WTC11 (cell line): ENCODE measurements at regions not wholly inside any gene's neighbourhood (a gene's known extent, or its start where the extent isn't known, plus 50 kb on each side); places are given as distances from the start of the nearest gene placed in this dataset.
"Not testable (repeated sequence)": the region's sequence is repeated elsewhere in the genome, so short reads cannot be mapped to it uniquely, and the experiment has no call there.

ENCODE experiments used
- ATAC-seq: fragments of 200-7000 bp; cut with Tn5 transposase; 2 replicates; pipeline ENCODE4 v1.10.0; 2021; ENCODE audit warnings: mild to moderate bottlenecking, moderate library complexity
- CTCF ChIA-PET: fragments of 300-600 bp; sonication (Branson Sonifier 250); formaldehyde crosslinking; loops from one replicate; lab custom pipeline; 2021; ENCODE audit warnings: antibody characterized with exemption; lab: Charles Lee
- POLR2A ChIA-PET: fragments of 350-600 bp; sonication (Branson Sonifier 250); formaldehyde crosslinking; loops from one replicate; lab custom pipeline; 2021; ENCODE audit warnings: antibody characterized with exemption; lab: Charles Lee
- DNase-seq: peaks from one replicate; pipeline ENCODE4 v3.0.0; 2021; ENCODE audit warnings: low spot score
- H3K27ac Mint-ChIP-seq: 2 replicates; pipeline ENCODE4 v1.8.0; 2021; ENCODE audit warnings: mixed read lengths
- H3K27me3 Mint-ChIP-seq: 2 replicates; pipeline ENCODE4 v1.8.0; 2021; ENCODE audit warnings: low read depth, mild to moderate bottlenecking, moderate library complexity, mixed read lengths
- H3K36me3 Mint-ChIP-seq: 2 replicates; pipeline ENCODE4 v1.8.0; 2021; ENCODE audit warnings: mixed read lengths
- H3K4me1 Mint-ChIP-seq: 2 replicates; pipeline ENCODE4 v1.8.0; 2022; ENCODE audit warnings: mixed read lengths
- H3K4me3 Mint-ChIP-seq: 2 replicates; pipeline ENCODE4 v1.8.0; 2021; ENCODE audit warnings: mild to moderate bottlenecking, moderate library complexity, mixed read lengths
- H3K9me3 Mint-ChIP-seq: 2 replicates; pipeline ENCODE4 v1.8.0; 2021; ENCODE audit warnings: mixed read lengths
- AFF4 ChIP-seq: sonication (generic); formaldehyde crosslinking; IDR thresholded peaks from 2 replicates; pipeline ENCODE4 v1.8.1; 2023; ENCODE audit warnings: mild to moderate bottlenecking, missing genetic modification reagents, borderline replicate concordance
- EMX1 ChIP-seq: fragments of 250-450 bp; sonication (Bioruptor Pico); IDR thresholded peaks from 2 replicates; pipeline ENCODE4 v1.8.0; 2021; ENCODE audit warnings: mild to moderate bottlenecking
- FOXK1 ChIP-seq: sonication (generic); formaldehyde crosslinking; IDR thresholded peaks from 2 replicates; pipeline ENCODE4 v1.8.0; 2022; ENCODE audit warnings: mild to moderate bottlenecking, moderate library complexity, missing genetic modification reagents
- FOXP1 ChIP-seq: sonication (generic); formaldehyde crosslinking; IDR thresholded peaks from 2 replicates; pipeline ENCODE4 v1.8.0; 2022; ENCODE audit warnings: missing genetic modification reagents, mild to moderate bottlenecking, moderate library complexity, borderline replicate concordance
- OVOL2 ChIP-seq: fragments of 250-450 bp; sonication (Bioruptor Pico); IDR thresholded peaks from 2 replicates; pipeline ENCODE4 v1.9.0; 2021; ENCODE audit warnings: mild to moderate bottlenecking, borderline replicate concordance
- PRRX2 ChIP-seq: fragments of 250-450 bp; sonication (Bioruptor Pico); IDR thresholded peaks from 2 replicates; pipeline ENCODE4 v1.8.0; 2021; ENCODE audit warnings: mild to moderate bottlenecking
- RELA ChIP-seq: sonication (generic); formaldehyde crosslinking; IDR thresholded peaks from 2 replicates; pipeline ENCODE4 v1.8.1; 2022; ENCODE audit warnings: missing genetic modification reagents, mild to moderate bottlenecking, borderline replicate concordance
- SP1 ChIP-seq: sonication (generic); formaldehyde crosslinking; conservative IDR thresholded peaks from 2 replicates; pipeline ENCODE4 v1.8.1; 2022; ENCODE audit warnings: missing genetic modification reagents
- TCF7 ChIP-seq: sonication (generic); formaldehyde crosslinking; IDR thresholded peaks from 2 replicates; pipeline ENCODE4 v1.8.0; 2022; ENCODE audit warnings: mild to moderate bottlenecking, low read depth, missing genetic modification reagents, moderate library complexity
- ZMAT4 ChIP-seq: fragments of 250-450 bp; sonication (Bioruptor Pico); IDR thresholded peaks from 2 replicates; pipeline ENCODE4 v1.9.0; 2021; ENCODE audit warnings: mild to moderate bottlenecking
- ZNF219 ChIP-seq: sonication (generic); formaldehyde crosslinking; IDR thresholded peaks from 2 replicates; pipeline ENCODE4 v1.8.0; 2023; ENCODE audit warnings: missing genetic modification reagents, mild to moderate bottlenecking, borderline replicate concordance
- ZNF317 ChIP-seq: sonication (generic); formaldehyde crosslinking; IDR thresholded peaks from 2 replicates; pipeline ENCODE4 v1.8.1; 2023; ENCODE audit warnings: low read depth, mild to moderate bottlenecking, moderate library complexity, missing genetic modification reagents, borderline replicate concordance
- ZNF671 ChIP-seq: fragments of 250-450 bp; sonication (Bioruptor Pico); IDR thresholded peaks from 2 replicates; pipeline ENCODE4 v1.8.0; 2021; ENCODE audit warnings: mild to moderate bottlenecking
- TF ChIP-seq, protein P1 (sequence below): fragments of 250-450 bp; sonication (Bioruptor Pico); IDR thresholded peaks from 2 replicates; pipeline ENCODE4 v1.8.0; 2021; ENCODE audit warnings: mild to moderate bottlenecking
- TF ChIP-seq, protein P2 (sequence below): sonication (generic); formaldehyde crosslinking; IDR thresholded peaks from 2 replicates; pipeline ENCODE4 v1.8.0; 2022; ENCODE audit warnings: missing genetic modification reagents
- TF ChIP-seq, protein P3 (sequence below): fragments of 250-450 bp; sonication (Bioruptor Pico); conservative IDR thresholded peaks from 2 replicates; pipeline ENCODE4 v1.9.0; 2021; ENCODE audit warnings: mild to moderate bottlenecking
- TF ChIP-seq, protein P4 (sequence below): sonication (generic); formaldehyde crosslinking; IDR thresholded peaks from 2 replicates; pipeline ENCODE4 v1.8.1; 2022; ENCODE audit warnings: mild to moderate bottlenecking, moderate library complexity, missing genetic modification reagents

GRCh38 chr13:44730099-44730498 lies 154.0 kb upstream of the TSC22D1 start:
- Mint-ChIP-seq H3K4me1 (peaks cover 11% of the 10 kb centered on the region), H3K27ac (no peak overlapping the region), H3K4me3 (no peak overlapping the region), H3K9me3 (peaks cover 4% of the 10 kb centered on the region; the same call in 1 of the 2 replicates), H3K36me3 (no peaks in the 10 kb centered on the region), H3K27me3 (no peaks in the 10 kb centered on the region)
- CTCF ChIA-PET, result no interaction called here
- no peak for TF ChIP-seq AFF4 (CRISPR knock-in tag)
- TF ChIP-seq SP1 (CRISPR knock-in tag), result no peak
- TF ChIP-seq TCF7 (CRISPR knock-in tag), result no peak
- TF ChIP-seq, protein P1, sequence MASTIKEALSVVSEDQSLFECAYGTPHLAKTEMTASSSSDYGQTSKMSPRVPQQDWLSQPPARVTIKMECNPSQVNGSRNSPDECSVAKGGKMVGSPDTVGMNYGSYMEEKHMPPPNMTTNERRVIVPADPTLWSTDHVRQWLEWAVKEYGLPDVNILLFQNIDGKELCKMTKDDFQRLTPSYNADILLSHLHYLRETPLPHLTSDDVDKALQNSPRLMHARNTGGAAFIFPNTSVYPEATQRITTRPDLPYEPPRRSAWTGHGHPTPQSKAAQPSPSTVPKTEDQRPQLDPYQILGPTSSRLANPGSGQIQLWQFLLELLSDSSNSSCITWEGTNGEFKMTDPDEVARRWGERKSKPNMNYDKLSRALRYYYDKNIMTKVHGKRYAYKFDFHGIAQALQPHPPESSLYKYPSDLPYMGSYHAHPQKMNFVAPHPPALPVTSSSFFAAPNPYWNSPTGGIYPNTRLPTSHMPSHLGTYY (CRISPR knock-in tag), result no peak
- TF ChIP-seq ZNF671 (CRISPR knock-in tag), result no peak
- no peak for TF ChIP-seq ZNF219 (CRISPR knock-in tag)
- TF ChIP-seq FOXP1 (CRISPR knock-in tag), result no peak
- TF ChIP-seq ZNF317 (CRISPR knock-in tag), result no peak
- TF ChIP-seq, protein P2, sequence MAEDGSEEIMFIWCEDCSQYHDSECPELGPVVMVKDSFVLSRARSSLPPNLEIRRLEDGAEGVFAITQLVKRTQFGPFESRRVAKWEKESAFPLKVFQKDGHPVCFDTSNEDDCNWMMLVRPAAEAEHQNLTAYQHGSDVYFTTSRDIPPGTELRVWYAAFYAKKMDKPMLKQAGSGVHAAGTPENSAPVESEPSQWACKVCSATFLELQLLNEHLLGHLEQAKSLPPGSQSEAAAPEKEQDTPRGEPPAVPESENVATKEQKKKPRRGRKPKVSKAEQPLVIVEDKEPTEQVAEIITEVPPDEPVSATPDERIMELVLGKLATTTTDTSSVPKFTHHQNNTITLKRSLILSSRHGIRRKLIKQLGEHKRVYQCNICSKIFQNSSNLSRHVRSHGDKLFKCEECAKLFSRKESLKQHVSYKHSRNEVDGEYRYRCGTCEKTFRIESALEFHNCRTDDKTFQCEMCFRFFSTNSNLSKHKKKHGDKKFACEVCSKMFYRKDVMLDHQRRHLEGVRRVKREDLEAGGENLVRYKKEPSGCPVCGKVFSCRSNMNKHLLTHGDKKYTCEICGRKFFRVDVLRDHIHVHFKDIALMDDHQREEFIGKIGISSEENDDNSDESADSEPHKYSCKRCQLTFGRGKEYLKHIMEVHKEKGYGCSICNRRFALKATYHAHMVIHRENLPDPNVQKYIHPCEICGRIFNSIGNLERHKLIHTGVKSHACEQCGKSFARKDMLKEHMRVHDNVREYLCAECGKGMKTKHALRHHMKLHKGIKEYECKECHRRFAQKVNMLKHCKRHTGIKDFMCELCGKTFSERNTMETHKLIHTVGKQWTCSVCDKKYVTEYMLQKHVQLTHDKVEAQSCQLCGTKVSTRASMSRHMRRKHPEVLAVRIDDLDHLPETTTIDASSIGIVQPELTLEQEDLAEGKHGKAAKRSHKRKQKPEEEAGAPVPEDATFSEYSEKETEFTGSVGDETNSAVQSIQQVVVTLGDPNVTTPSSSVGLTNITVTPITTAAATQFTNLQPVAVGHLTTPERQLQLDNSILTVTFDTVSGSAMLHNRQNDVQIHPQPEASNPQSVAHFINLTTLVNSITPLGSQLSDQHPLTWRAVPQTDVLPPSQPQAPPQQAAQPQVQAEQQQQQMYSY, result no peak
- TF ChIP-seq OVOL2 (CRISPR knock-in tag), result no peak
- no peak for TF ChIP-seq FOXK1 (CRISPR knock-in tag)
- DNase-seq (no peak), ATAC-seq (no peak)
- POLR2A ChIA-PET, result no interaction called here

DNA sequence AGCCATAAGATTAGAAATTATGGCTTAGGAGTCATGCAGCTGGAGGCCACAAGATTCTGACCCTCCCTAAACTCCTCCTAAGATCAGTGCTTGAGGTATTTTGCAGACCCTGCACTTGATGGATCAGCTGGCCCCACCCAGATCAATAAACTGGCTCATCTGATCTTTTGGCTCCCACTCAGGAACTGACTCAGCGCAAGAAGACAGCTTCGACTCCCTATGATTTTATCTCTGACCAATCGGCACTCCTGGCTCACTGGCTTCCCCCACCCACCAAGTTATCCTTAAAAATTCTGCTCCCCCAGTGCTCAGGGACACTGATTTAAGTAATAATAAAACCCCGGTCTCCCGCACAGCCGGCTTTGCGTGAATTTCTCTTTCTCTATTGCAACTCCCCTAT lies 151.5 kb upstream of the TSC22D1 start:
- H3K27ac Mint-ChIP-seq, ATAC-seq, POLR2A ChIA-PET, H3K4me3 Mint-ChIP-seq, H3K36me3 Mint-ChIP-seq, H3K27me3 Mint-ChIP-seq, H3K9me3 Mint-ChIP-seq, DNase-seq: not testable (repeated sequence)
- H3K4me1 Mint-ChIP-seq, result peaks cover 11% of the 10 kb centered on the region
- CTCF ChIA-PET, result interaction anchor here (0.6 kb wide), 1 partner anchor 131 kb away, joined by 4 read pairs; no protein-coding TSS in a partner anchor

- H3K27me3 Mint-ChIP-seq, result no peaks in the 10 kb centered on the region
- no peak overlapping the region for H3K27ac Mint-ChIP-seq
- no peak for DNase-seq
- ChIA-PET CTCF (interaction anchor here (1.3 kb wide), 1 partner anchor 92 kb away, joined by 3 read pairs; no protein-coding TSS in a partner anchor), POLR2A (no interaction called here)
- no peak overlapping the region for H3K4me3 Mint-ChIP-seq
- H3K9me3 Mint-ChIP-seq, result peaks cover 7% of the 10 kb centered on the region; the same call in 1 of the 2 replicates
- peaks cover 11% of the 10 kb centered on the region for H3K4me1 Mint-ChIP-seq
- no peak for ATAC-seq
- no peaks in the 10 kb centered on the region for H3K36me3 Mint-ChIP-seq
- TF ChIP-seq, protein P3, sequence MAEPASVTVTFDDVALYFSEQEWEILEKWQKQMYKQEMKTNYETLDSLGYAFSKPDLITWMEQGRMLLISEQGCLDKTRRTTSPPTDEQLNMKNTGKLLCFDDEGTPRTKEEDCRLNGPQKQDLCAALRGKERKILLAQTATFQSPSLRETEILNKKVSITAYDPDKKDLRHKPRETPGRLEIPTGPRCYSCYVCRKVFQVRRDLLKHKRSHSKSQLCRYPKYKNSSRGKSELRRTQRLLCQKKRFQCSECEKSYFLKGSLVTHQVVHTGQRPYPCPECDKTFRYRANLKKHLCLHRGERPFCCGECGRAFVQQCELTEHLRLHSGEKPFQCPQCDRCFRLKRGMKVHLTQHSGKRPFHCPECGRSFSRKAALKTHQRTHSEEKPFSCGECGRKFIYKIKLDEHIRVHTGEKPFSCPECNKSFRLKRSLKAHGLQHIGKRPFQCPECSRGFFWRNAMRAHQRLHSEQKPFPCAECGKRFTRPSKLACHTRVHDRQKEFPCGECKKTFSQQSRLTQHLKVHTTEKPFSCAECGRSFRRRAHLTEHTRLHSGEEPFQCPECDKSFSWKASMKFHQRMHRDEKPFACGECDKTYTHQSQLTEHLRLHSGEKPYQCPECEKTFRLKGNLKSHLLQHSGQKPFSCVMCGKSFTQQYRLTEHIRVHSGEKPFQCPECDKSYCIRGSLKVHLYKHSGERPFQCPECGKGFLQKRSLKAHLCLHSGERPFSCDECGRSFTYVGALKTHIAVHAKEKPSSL (CRISPR knock-in tag), result no peak
- TF ChIP-seq PRRX2 (CRISPR knock-in tag) (no peak), ZMAT4 (CRISPR knock-in tag) (no peak), EMX1 (CRISPR knock-in tag) (no peak), RELA (no peak)
- TF ChIP-seq, protein P4, sequence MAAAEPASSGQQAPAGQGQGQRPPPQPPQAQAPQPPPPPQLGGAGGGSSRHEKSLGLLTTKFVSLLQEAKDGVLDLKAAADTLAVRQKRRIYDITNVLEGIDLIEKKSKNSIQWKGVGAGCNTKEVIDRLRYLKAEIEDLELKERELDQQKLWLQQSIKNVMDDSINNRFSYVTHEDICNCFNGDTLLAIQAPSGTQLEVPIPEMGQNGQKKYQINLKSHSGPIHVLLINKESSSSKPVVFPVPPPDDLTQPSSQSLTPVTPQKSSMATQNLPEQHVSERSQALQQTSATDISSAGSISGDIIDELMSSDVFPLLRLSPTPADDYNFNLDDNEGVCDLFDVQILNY, result no peak
Measured at GRCh38 chr13:44726778-44727177, 150.6 kb upstream of the TSC22D1 start.
